Fibroblast of skin of right biceps (primary cell): ENCODE measurements at regions not wholly inside any gene's neighbourhood (a gene's known extent, or its start where the extent isn't known, plus 50 kb on each side); places are given as distances from the start of the nearest gene placed in this dataset.

Experiments used
- DNase-seq: peaks from one replicate; pipeline ENCODE4 v3.0.0-alpha.2; 2013

- DNase-seq, result no peak
These were observed 71.9 kb downstream of the OAT start for GRCh38 chr10:124346831-124347230.

DNA sequence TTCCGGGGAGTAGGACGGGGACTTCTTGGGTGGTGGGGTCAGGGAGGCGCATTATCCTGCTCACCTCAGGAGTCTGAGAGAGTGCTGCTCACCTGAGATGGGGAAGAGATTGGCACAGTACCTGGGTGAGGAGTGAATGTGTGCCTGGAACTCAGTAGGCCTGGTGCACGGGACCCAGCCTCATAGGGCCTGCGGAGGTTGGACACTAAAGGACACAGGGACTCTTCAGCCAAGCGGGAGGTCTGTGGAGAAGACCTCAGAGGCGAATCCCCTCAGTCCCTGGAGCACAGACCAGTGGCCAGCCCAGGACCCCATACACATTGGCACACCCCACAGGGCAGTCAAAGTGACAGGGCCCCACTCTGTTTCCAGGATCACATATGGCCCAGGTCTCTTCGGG lies 73.2 kb downstream of the OAT start:
- DNase-seq, result no peak

DNA sequence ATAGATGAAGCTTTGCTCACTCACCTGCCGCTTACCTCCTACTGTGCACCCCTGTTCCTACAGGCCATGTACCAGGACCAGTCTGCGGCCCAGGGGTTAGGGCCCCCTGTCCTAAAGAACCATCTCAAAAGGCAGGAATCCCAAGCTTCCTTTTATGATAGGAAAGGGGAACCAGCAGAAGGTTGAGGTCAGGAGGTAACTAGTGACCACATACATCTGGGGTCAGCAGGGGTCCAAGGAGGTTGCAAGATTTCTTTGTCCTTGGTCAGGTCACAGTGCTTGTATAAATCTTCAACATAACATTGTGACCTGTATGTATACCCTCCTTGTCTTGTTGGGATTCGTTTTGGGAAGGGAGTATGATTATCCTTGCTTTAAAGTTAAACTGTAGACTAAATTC lies 73.8 kb downstream of the OAT start:
- no peak for DNase-seq

- no peak for DNase-seq
These were observed 74.5 kb downstream of the OAT start for GRCh38 chr10:124344266-124344590.

- no peak for DNase-seq
These were observed 75.1 kb downstream of the OAT start for GRCh38 chr10:124343351-124344265.

DNA sequence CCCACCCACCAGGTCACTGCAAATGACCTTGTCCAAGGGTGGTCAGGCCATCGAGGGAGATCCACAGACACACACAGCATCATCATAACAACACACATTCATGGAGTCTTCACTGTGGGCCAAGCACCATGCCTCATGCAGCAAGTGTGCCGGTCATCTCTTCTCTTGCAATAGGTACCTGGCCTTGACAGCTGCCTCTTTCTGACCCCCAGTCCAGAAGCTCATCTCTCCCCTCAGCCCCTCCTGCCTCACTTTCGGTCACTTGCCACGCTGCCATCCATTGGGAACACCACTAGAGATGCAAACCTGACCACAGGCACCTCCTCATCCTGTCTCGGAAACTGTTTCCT lies 75.9 kb downstream of the OAT start:
- DNase-seq, result no peak

GRCh38 chr10:124342136-124342820 lies 76.4 kb downstream of the OAT start:
- DNase-seq, result no peak

DNA sequence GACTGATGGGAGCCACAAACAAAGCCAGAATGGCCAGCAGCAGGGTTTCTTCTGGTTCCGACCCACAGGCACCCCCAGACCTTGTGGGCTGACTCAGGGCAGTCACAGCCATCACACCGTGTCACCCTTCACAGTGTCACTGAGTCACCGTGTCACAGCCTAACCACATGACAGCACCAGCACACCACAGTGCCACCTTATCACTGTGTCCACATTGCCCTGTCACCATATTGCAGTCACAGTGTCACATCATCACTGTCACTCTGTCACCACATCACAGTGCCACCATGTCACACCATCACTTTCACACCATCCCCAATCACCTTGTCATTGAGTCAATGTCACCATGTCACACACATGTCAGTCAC lies 77.0 kb downstream of the OAT start:
- no peak for DNase-seq

- peak; percentile 63 for DNase-seq
These were observed 78.5 kb downstream of the OAT start for GRCh38 chr10:124340033-124340760.

DNA sequence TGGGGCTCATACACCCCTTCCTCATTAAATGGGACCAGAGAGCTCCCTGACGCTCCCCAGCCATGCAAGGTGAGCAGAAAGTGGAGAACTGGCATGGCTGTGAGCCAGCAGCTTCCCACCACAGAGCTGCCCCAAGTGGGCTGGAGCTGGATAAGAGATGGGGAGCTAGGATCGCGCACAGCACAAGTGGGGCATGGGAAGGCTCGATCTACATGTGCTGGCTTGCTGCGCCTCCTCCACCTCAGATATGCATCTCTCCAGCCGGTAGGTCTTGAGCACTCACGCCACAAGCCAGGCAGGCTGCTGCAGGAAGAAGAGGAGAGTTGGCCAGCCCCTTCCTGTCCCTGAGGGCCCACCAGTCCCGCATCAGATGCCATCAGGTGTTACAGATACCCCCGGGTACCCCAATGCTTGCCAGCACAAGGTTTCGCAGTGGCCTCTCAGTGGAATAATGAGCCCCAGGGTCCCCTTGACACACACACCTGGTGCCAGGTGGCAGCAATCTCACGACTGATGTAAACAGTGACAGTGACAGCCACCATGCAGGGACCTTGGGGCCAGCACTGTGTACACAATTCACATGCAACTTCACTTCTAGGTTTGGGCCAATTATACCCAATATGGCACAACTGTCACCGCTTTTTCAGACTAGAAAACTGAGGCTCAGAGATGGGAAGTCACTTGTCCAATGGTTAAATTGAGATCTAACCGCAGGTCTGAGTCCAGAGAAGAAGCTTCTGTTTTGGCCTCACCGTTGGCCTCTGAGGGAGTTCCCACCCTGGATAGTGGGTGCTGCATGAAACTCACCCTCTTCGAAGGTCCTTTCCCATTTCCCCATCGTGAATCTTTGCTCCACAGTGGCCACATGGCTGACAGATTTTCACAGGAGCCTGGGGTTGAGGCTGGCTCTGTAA lies 79.3 kb downstream of the OAT start:
- DNase-seq, result no peak

DNA sequence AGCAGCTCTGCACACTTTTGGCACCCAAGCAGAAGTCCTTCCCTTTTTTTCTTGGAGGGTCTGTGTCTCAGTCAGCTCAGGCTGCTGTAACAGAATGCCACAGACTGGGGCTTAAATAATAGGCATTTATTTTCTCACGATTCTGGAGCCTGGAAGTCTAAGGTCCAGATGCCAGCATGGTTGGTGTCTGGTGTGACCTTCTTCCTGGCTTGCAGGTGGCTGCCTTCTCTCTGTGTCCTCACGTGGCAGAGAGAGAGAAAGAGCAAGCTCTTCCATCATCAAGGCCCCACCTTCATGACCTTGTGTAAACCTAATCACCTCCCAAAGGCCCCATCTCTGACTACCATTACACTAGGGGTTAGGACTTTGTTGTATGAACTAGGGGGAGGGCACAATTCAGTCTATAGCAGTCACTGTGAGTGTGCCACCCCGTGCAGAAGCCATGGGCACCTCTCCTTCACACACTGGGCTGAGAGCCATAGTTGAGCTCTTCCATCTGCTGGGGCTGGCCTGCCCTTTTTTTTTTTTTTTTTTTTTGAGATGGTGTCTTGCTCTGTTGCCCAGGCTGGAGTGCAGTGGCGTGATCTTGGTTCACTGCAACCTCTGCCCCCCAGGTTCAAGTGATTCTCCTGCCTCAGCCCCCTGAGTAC lies 80.3 kb downstream of the OAT start:
- no peak for DNase-seq

GRCh38 chr10:124336186-124336585 lies 82.5 kb downstream of the OAT start:
- no peak for DNase-seq

DNA sequence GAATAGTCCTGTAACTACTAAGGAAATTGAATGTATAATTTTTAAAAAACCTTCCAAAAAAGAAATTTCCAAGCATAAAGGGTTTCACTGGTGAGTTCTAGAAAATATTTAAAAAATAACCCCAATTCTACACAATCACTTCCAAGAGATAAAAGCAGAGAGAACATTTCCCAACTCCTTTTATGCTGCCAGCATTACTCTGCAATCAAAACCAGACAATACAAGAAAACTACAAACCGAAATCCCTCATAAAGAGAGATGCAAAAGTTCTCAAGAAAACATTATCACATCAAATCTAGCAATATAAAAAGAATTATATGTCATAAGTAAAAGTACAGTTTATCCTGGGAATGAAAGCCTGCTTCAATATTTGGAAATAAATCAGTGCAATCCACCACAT lies 84.8 kb downstream of the OAT start:
- DNase-seq, result no peak

GRCh38 chr10:124332426-124332825 lies 86.3 kb downstream of the OAT start:
- DNase-seq, result peak; percentile 38

GRCh38 chr10:124329941-124330340 lies 88.8 kb downstream of the OAT start:
- DNase-seq, result no peak

DNA sequence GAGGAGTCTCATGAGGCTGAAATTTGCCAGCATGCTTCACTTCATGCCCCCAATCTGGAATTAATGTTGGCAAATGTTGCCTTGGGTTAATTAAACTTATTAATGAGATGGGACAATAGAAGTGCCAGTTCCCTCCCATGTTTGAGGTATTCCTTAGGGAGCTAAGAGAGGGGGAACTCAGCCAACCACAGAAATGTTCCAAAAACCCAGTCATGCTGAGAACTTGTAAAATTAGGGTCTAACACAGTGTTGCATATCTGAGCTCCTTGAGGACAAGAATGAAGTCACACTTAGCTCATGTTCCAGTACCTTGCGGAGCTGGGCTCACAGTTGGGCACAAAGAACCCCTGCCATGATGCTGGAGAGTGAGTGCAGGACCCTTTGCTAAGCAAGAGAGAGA lies 89.4 kb downstream of the OAT start:
- no peak for DNase-seq

DNA sequence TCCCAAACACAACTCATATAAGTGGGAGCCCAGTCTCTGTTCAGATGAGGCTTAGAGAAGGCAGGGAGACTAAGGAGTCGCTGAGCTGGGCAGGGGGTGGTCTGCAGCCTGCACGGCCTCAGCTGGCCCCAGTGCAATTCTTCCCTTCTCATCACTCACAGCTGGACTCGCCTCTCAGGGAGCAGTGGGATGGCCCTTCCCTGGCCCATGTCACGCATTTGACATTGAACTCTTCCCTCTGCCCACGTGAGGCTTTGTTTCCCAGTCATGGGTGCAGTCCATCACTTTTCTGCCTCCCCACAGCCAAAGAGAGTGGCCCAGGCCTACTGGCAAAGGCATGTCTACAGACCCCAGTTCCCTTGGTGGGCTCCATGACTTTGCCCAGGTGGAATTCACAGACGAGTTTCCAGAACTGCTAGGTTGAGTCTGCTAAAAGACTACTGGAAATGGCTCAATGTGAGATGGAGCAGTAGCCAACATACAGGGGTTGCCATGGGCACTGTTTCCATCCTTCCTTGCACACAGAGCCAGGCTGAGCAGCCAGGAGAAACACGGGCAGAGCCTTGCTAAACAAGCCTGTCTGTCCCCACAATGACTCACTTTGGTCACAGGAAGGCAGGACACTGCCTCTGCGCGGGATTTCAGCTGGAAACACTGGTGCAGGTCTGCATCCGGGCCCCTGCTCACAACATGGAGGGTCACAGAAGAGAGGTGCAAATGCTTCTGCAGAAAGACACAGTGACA lies 90.1 kb downstream of the OAT start:
- no peak for DNase-seq

- DNase-seq, result no peak
These were observed 92.6 kb downstream of the OAT start for GRCh38 chr10:124325998-124326636.

DNA sequence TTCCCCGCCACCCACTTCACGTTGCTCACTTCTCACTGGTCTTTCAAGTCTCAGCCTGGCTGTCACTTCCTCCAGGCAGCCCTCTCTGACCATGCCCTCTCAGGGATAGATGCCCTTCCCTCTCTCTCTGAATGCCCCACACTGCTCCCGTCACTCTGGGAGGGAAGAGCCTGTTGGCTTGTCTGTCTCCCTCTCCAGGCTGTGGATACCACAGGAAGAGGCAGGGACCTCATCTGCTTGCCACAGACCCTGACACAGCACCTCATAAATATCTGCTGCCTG lies 93.1 kb downstream of the OAT start:
- no peak for DNase-seq

GRCh38 chr10:124324856-124325632 lies 93.7 kb downstream of the OAT start:
- no peak for DNase-seq

- no peak for DNase-seq
These were observed 94.3 kb downstream of the OAT start for GRCh38 chr10:124324451-124324850.
